GM21526 (cell line): ENCODE measurements at regions not wholly inside any gene's neighbourhood (a gene's known extent, or its start where the extent isn't known, plus 50 kb on each side); places are given as distances from the start of the nearest gene placed in this dataset.

Experiments used
- ATAC-seq: cut with Tn5 transposase; IDR thresholded peaks from one replicate; pipeline ENCODE4 v1.9.1; 2021; ENCODE audit warnings: moderate library complexity; ENCODE audit not compliant: unreplicated experiment, low FRiP score

DNA sequence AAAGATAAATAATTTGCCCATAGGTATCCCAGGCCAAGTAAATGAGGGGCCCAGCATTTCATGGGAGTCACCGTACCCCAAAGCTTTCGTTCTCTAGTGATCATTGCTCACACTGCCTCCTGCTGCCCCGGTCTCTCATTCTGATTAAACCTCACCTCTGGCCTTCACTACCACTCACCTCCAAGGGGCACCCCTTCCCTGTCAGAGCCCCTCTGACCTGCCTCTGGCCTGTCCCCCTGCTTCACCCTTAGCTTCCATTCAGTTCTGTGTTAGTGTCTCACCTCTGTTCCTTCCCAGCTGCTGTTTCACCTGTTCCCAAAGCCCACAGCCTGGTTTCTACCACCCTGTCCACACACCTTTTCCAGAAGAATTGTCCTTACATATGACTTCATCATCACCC, 150.3 kb upstream of the E2F8 start:
- ATAC-seq, result no peak

DNA sequence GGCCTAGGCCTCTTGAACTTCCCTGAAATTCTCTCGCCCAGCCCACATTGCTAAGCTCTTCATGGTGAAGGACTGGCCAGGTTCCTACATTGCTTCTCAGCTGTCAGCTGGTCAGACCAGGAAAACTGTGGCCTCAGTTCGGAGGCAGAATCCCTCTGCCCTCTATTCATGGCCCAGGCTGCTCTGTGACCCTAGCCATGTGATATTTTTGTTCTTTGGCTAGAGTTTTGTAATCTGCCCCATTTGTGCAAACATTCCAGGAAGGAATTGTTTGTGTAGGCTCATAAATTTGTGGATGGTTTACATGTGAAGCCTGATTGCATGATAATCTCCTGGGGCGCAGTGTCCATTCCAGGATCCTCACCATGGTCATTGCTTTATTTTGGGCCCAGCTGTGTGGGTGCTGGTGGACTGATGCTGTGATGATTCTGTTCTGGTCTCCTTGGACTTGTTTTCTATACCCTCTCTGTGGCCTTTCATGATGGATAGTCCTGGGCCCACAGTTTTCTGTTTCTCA, 149.1 kb upstream of the E2F8 start:
- no peak for ATAC-seq

DNA sequence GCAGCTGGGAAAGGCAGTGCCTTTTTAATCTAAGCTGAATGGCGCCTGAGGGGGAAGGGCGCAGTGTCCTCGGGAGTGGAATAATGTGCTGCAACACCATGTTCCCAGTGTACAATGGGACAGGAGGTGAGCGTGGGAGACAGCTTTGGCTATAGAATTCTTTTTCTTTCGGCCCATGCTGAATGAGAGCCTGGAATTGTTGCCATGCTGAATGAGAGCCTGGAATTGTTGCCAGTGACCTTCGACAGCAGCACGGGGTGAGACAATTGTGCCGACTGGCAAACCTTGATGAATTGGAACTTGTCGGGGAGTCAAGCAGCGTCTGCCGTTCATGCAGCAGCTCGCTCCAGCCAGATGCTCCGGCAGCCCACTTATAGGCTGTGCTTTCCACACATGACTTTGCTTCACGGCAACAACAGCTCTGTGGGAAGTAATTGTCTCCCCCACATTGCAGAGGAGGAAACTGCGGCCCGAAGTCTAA, 141.4 kb upstream of the E2F8 start:
- ATAC-seq, result no peak

DNA sequence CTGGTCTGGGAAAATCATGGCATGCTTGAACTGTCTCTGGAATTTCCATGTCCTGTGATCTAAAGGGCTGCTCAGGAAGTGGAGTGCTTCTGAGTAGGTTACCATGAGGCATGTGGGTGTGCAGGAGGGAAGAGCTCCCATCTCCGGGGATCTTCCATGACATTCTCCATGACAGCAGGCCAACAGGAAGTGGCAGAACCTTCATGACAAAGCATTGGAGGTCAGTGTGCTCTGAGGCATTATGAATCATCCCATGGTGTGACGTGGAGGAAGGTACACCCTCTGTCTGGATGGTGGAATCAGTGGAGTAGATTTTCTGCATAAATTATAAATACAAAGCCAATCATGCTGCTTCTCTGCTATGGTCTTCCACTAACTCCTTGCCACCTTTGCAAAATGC, 139.6 kb upstream of the E2F8 start:
- ATAC-seq, result no peak

DNA sequence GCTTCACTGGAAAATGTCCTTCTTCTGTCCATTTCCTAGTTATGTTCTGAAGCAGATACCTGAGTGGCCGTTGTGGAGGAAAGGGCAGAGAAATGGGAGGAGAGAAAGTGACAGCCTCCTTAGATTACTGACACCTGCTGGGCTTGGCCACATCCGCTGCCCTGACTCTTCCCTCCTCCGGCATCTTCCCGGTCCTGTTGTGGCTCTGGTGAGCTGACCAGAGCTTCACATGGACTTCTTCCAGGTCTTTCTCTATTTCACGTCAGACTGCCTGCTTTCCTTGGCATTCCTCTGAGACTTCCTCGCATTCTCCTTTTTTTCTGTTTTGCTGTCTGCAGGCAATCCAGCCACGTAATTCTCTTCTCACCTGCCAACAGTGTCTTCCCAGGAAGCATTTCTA, 138.7 kb upstream of the E2F8 start:
- ATAC-seq, result no peak

DNA sequence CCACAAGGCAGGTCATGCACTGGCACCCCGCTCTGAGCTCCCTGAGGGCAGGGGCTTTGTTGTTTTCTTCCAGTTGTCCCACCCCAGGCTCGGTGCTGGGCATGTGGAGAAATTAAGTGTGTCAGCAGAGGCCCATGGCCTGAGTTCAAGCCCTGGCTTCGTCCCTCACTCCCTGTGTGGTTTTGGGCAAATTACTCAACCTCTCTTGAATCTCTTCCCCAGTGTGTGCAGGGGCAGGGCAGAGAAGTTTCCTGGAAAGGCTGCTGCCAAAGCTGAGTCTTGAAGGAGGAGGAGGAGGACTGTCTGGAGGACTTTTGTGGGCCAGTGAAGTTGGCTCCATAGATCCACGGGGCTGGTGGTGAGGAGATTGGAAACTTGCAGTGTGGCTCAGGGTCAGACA, 138.1 kb upstream of the E2F8 start:
- no peak for ATAC-seq

DNA sequence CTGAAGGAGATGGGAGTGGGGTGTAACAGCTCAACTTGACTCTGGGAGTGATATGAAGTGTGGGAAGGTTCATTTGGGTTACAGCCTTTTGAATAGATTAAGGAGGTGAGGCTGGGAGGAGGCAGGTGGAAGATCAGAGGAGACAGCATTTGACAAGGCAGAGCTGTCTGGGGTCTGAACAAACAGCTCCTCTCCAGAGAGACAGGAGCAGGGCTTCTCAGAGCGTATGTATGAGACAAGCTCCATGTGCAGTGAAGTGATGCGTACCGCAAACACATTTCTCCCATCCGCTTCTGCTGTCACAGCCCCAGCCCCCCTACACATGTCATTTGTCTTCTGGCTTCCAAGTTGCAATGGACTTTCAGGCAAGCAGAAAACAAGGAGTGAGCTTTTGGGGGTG, 137.1 kb upstream of the E2F8 start:
- ATAC-seq, result no peak

DNA sequence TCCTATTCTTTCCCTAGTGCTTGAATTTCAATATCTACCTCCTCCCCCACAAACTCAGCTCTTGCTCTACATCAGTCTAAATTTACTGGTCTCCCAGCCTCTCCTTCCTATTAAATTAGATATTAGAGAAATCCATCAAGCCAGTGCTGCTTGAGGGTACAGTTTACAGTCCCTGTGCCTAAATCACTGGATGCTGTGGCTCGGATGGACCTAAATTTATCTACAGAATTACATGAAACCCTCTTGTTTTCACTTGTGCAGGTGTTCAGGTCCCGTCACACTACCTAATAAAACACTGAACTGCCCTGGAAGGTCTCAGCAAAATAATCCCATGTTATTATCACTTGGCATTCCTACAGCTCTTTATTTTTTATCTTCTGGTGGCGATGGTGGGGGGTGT, 134.7 kb upstream of the E2F8 start:
- no peak for ATAC-seq

DNA sequence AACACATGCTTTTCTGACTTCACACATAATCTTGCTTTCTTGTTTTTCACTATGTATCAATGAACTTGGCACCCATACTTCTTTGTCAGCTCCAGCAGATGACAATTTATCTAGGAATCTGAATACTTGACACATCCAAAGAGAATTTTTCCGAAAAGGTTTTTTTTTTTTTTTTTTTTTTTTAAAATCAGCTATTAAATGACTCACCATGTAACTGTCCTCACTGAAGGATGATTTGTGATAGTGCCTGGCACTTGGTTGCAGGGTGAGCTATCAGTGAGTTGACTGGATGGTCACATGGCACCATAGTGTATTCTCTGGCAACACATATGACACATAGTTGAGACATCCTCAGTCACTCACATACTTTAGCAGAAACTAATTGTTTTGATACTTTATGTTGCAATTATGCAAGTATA, 133.4 kb upstream of the E2F8 start:
- ATAC-seq, result no peak

DNA sequence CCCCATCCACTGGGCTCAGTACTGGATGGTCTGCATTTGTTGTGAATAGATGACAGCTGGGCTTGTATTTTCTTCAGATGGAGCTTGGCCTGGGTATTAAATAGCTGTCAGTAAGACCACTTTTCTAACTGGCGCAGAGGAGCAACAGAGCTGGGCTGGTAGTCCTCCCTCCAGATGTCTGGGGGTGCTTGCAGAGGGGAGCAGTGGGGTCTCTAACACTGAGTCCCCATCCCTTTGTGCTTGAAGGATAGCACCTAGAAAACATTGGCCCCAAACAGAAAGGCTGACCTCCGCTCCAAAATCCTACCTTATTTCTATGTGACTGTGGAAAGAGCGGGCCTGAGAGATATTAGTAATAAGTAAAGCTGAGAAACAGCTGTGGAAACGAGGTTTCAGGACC, 131.6 kb upstream of the E2F8 start:
- ATAC-seq, result no peak

DNA sequence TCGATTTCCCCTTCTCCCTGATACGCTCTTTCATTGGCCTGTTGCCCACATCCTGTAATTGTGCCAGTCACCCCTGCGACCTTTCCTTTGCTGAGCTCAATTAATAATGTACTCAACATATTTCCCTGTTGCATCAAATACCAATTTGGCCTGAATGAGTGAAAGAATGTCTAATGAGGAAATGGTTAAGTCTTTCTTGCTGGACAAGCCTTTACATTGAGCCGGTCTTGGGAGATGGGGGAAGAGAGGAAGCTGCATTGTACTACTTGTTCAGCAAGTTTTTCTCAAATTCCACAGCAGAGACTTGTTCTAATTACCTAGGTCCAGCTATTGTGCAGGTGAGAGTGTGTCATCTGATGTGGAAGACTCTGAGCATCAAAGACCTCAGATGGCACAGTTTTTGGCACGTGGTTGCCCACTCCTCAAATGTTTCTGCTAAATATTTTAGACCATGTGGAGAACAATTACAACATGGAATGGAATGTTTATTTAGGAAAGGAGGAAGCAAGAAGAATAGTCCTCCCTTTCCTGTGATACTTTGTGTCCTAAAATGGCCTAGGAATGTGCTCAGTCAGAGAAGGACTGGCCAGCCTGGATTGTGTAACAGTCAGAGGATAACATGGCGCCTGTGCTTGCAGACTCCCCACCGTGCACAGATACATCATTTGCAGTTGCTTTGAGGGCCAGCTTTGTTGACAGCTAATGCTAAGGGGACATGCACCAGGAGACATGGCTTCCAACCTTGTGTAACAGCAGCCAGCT, 129.5 kb upstream of the E2F8 start:
- no peak for ATAC-seq

DNA sequence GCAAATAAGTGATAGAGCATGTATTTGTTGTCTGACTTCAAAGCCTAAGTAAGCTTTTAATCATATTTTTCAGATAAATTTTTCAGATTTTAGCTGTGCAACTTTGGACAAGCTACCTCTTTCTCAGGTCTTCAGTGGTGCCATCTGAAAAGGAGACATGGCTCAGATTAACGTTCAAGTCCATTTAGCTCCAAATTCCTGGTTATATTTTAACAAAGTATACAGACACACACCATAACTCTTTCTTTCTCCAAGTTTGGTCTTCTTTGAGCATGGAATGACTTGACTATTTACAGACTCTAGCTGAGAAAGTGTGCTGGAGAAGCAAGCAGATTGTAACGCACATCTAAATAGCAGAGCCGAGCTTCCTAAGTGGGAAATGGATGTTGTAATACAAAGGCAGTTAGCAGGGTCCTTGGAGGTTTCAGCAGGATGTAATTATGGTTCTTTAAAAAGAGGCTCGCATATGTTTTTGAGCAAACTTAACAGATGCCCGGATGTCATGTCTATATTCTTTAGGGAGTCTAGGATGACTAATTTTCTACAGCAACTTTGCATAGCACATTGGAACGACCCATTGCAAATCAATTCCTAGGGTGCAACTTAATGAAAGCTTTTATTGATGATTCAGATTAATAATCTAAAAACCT, 128.1 kb upstream of the E2F8 start:
- no peak for ATAC-seq

DNA sequence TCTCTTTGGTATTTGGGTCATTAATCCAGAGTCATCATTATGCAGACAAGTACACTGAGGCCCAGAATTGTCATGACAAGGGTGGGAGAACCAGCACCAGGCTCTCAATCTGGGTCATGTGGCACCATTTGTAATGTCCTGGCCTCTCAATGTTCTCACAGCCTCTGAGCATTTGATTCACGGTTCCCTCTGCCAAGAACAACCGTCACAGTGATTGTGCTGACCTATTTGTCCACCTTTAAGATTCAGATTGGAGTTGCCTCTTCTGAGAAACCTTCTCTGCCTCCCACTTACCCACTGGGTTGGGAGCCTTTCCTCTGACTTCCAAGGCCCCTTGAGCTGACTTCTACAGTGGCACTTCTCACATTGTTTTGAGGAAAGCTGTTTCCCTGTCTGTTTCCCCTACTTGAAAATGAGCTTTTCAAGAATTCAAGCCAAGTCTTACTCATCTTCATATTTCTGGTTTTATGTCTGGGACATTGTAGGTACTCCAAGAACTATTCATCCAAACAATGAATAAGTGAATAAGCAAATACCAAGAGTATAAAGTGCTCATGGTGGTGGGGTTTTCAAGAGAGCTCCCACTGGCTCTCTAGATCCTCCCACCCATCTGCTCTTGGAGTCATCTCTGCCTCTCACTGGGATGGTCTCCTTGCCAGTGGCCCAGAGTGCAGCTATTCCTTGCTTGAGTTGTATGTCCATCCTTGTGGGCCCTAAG, 126.4 kb upstream of the E2F8 start:
- ATAC-seq, result no peak

DNA sequence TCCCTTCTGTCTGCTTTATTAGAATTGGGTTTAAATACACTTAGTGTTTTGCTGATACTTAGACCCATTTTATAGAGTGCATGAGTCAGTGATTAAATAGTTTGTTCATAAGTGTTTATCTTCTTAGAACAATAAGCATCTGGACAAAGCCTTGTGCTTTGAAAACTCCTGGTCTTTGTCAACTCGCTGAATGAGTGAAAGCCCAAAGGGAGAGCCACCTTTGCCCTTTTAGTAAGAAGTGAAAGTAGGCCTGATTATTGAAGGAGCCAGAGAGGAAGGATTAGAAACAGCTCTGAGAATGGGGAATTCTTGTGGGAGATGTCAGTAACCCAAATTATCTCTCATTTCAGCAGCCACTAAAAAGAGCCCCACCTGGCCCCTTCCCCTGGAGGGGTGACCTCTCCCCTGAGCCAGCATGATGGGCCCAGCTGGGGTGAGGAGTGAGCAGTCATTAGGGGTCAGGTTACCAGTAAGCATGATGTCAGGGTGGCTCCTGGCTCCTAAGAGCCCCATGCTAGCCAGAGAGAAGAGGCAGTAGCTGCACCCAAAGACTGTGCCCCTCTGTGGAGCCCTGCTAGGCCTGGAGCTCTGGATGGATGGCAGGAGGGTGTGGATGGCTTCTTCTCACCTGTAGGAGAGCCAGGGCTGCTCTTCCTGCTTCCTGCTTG, 125.1 kb upstream of the E2F8 start:
- ATAC-seq, result no peak

DNA sequence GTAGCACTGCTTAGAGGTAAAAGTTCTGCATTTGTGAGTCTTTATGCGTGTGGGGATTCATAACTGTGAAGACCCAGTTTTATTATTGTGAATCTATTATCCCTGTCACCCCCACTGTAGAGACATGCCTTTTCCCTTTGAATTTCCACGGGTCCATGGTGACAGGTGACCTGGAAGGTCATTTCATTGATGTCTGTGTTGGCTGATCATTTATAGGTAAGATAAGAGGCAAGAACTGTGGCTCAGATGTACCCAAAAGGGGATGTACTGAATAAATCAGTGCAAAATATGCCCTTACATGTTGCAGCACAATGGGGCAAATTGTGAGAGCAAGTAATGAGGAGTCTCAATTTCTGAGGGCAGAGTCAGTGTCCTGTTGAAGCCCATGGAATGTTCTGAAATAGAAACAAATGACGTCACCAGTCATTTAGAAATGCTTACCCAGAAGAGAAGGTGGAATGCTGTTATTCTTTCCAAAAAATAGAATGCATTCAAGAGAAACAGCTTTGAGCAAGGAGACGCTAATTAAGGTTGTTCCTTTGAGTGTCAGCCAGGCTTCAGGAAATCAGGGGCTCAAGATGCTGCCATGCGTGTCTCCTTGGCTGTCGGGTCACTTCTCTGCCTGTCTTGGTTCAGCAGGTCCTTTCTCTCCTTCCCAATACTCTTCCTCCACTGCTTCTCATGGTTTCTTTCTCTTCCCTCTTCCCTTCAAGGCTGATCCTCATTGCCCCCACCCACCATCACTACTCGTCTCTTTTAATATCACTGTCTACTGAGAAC, 118.7 kb upstream of the E2F8 start:
- ATAC-seq, result no peak

DNA sequence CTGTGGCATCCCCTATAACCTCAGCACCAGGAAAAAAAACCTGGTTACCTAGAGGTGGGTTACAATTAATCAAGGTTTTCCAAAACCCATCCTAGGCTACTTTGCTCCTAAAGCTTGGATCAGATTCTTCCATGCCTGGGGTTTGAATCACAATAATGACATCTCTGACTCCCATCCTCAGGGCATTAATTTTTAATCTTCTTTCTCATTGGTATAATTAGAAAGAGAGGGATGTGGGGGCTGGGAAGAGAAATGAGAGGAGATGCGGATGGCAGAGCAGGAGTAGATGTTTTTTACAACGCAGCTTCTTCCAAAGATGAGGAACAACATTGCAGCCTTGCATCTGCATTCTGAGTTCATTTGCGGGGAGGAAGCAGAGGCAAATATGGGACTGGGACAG, 117.2 kb upstream of the E2F8 start:
- no peak for ATAC-seq

DNA sequence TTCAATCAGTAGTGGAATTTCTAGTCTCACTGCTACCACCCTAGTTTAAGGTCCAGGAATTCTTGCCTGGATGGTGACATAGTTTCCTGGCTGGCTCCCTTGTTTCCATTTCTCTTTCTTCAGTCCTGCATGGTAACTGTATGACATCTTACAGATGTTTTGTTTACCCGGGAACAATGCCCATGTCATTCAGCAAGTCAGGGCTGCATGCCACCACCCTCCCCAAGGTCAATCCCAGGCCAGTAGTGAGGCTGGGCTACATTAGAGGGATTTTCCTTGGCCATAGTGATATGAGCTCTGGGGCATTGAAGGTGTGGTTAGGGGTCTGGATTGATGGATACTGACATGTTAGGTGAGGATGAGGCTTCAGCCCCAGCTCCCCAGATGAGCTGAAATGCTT, 114.9 kb upstream of the E2F8 start:
- ATAC-seq, result no peak

DNA sequence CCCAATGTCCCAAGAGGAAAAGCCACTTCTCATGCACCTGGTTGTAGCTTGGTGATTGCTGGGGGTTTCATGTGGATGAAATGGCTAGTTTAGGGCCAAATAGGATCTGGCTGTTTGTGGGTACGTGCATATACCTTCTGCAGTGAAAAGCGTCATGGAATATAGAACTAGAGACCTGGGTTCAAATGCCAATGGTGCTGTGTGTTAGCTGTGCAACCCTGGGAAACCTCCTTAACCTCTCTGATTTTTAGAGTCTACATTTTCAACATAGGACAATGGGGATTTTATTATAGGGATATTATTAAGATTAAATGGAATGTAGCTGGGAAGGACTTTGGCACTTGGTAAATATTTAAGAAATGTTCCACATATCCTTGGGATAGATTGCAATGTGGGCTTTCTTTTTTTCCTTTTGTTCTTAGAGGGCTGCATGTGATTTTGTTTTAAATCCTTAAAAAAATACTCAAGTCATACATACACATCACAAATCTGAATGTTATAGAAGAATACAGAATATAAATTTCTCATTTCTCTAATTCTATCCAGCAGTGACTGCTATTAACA, 112.6 kb upstream of the E2F8 start:
- no peak for ATAC-seq

DNA sequence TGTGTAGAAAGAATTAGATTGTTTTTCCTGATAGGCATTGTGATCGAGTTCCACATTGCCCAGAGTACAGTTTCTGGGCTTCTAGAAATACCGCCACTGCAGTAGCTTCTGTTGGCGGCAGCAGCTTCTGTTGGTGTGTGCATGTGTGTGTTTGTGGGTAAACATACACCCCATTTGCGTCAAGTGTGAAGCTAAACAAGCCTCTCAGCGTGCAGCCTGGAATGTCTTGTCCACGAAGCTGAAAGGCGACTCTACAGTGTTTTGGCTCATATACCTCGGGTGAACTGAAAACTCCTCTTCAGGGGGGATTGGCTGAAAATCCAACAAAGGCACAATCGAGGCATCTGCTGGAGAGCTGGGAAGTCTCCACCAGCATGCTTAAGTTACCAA, 112.0 kb upstream of the E2F8 start:
- no peak for ATAC-seq
